ENCODE measurements at regions not wholly inside any gene's neighbourhood (a gene's known extent, or its start where the extent isn't known, plus 50 kb on each side); places are given as distances from the start of the nearest gene placed in this dataset.
"Not testable (repeated sequence)": the region's sequence is repeated elsewhere in the genome, so short reads cannot be mapped to it uniquely, and the experiment has no call there.

GRCh38 chr7:86045197-86045596 is 598.5 kb upstream of the GRM3 start:
- TF ChIP-seq EZH2 (IDR thresholded peaks at IDR 0.05; ENCODE audit: low read depth, low read length, severe bottlenecking); BACH1 (IDR thresholded peaks at IDR 0.05; ENCODE audit: low read length); POLR2A (IDR thresholded peaks at IDR 0.05; ENCODE audit: control extremely low read depth in 1 of 2, low read depth in 2 of 2, low read length in 2 of 2); RNF2 (IDR thresholded peaks at IDR 0.05; ENCODE audit: borderline replicate concordance, low read depth, low read length, missing control alignments, poor library complexity, severe bottlenecking); SIN3A (conservative IDR thresholded peaks at IDR 0.05 in 1 of 2, IDR thresholded peaks at IDR 0.05 in 1 of 2; ENCODE audit: low read depth in 1 of 2, low read length in 2 of 2); CTCF (IDR thresholded peaks at IDR 0.05; ENCODE audit: control extremely low read depth in 1 of 3, insufficient read depth in 1 of 3, low read depth in 1 of 3, low read length in 3 of 3); ATF3 (IDR thresholded peaks at IDR 0.05; ENCODE audit: insufficient read depth, low read depth, low read length); CEBPB (IDR thresholded peaks at IDR 0.05; ENCODE audit: low read depth, low read length); EGR1 (IDR thresholded peaks at IDR 0.05; ENCODE audit: borderline replicate concordance, low read depth, low read length); SP1 (IDR thresholded peaks at IDR 0.05; ENCODE audit: low read depth, low read length); KDM1A (IDR thresholded peaks at IDR 0.05; ENCODE audit: borderline replicate concordance, low read length); HDAC2 (IDR thresholded peaks at IDR 0.05; ENCODE audit: borderline replicate concordance in 1 of 2, low read depth in 2 of 2, low read length in 2 of 2); USF2 (IDR thresholded peaks at IDR 0.05; ENCODE audit: low read length): not testable (repeated sequence)

Data from H1 (cell line).